SK-N-SH treated with all-trans-retinoic acid at 6 μM for 48 hours (cell line): ENCODE measurements at regions not wholly inside any gene's neighbourhood (a gene's known extent, or its start where the extent isn't known, plus 50 kb on each side); places are given as distances from the start of the nearest gene placed in this dataset.

ENCODE experiments used
- ATAC-seq: fragments of 200-7000 bp; cut with Tn5 transposase; 3 replicates; pipeline ENCODE4 v1.9.1; 2020; ENCODE audit warnings: mild to moderate bottlenecking, moderate library complexity
- ARNTL ChIP-seq: fragments of 450-650 bp; formaldehyde crosslinking; IDR thresholded peaks from 2 replicates; pipeline ENCODE4 v1.5.0; 2020; ENCODE audit warnings: low read depth, mild to moderate bottlenecking, moderate library complexity, borderline replicate concordance
- GLIS3 ChIP-seq: fragments of 250-450 bp; sonication (Bioruptor Pico); IDR thresholded peaks from 2 replicates; pipeline ENCODE4 v1.5.0; 2020; ENCODE audit warnings: mild to moderate bottlenecking, moderate library complexity
- ISL1 ChIP-seq: fragments of 250-450 bp; sonication (Bioruptor Pico); IDR thresholded peaks from 2 replicates; pipeline ENCODE4 v2.1.2; 2022; ENCODE audit warnings: mild to moderate bottlenecking, moderate library complexity
- OSR1 ChIP-seq: fragments of 250-450 bp; sonication (Bioruptor Pico); IDR thresholded peaks from 2 replicates; pipeline ENCODE4 v1.8.0; 2022; ENCODE audit warnings: moderate library complexity, mild to moderate bottlenecking, inconsistent platforms
- PPARA ChIP-seq: fragments of 250-450 bp; sonication (Bioruptor Pico); IDR thresholded peaks from 2 replicates; pipeline ENCODE4 v1.5.0; 2020; ENCODE audit warnings: mild to moderate bottlenecking, borderline replicate concordance
- RARB ChIP-seq: fragments of 250-450 bp; sonication (Bioruptor Pico); IDR thresholded peaks from 2 replicates; pipeline ENCODE4 v1.8.0; 2021; ENCODE audit warnings: mild to moderate bottlenecking, moderate library complexity
- TCF4 ChIP-seq: fragments of 250-450 bp; sonication (Bioruptor Pico); IDR thresholded peaks from 2 replicates; pipeline ENCODE4 v1.8.0; 2021; ENCODE audit warnings: mild to moderate bottlenecking, moderate library complexity, borderline replicate concordance
- TOX ChIP-seq: fragments of 250-450 bp; sonication (Bioruptor Pico); IDR thresholded peaks from 2 replicates; pipeline ENCODE4 v1.8.0; 2021; ENCODE audit warnings: mild to moderate bottlenecking, moderate library complexity, borderline replicate concordance
- ZC3H10 ChIP-seq: fragments of 250-450 bp; sonication (Bioruptor Pico); IDR thresholded peaks from 2 replicates; pipeline ENCODE4 v1.5.1; 2021; ENCODE audit warnings: mild to moderate bottlenecking, moderate library complexity
- ZFP3 ChIP-seq: fragments of 250-450 bp; sonication (Bioruptor Pico); IDR thresholded peaks from 2 replicates; pipeline ENCODE4 v1.5.0; 2020; ENCODE audit warnings: mild to moderate bottlenecking, moderate library complexity
- ZFP30 ChIP-seq: fragments of 450-650 bp; formaldehyde crosslinking; IDR thresholded peaks from 2 replicates; pipeline ENCODE4 v1.5.0; 2022; ENCODE audit warnings: mild to moderate bottlenecking, moderate library complexity
- ZNF565 ChIP-seq: fragments of 450-650 bp; formaldehyde crosslinking; conservative IDR thresholded peaks from 2 replicates; pipeline ENCODE4 v1.5.0; 2020; ENCODE audit warnings: low read depth, mild to moderate bottlenecking, moderate library complexity
- ZNF70 ChIP-seq: fragments of 450-650 bp; formaldehyde crosslinking; IDR thresholded peaks from 2 replicates; pipeline ENCODE4 v1.5.0; 2020; ENCODE audit warnings: mild to moderate bottlenecking, moderate library complexity
- ZNF8 ChIP-seq: fragments of 450-650 bp; formaldehyde crosslinking; IDR thresholded peaks from 2 replicates; pipeline ENCODE4 v1.5.0; 2020; ENCODE audit warnings: mild to moderate bottlenecking, moderate library complexity
- TF ChIP-seq, protein P1 (sequence below): fragments of 250-450 bp; sonication (Bioruptor Pico); IDR thresholded peaks from 2 replicates; pipeline ENCODE4 v1.5.1; 2020; ENCODE audit warnings: low read depth, mild to moderate bottlenecking, moderate library complexity
- TF ChIP-seq, protein P2 (sequence below): fragments of 250-450 bp; sonication (Bioruptor Pico); IDR thresholded peaks from 2 replicates; pipeline ENCODE4 v1.5.0; 2020; ENCODE audit warnings: mild to moderate bottlenecking, moderate library complexity
- TF ChIP-seq, protein P3 (sequence below): fragments of 250-450 bp; sonication (Bioruptor Pico); IDR thresholded peaks from 2 replicates; pipeline ENCODE4 v1.8.0; 2020; ENCODE audit warnings: mild to moderate bottlenecking, moderate library complexity, borderline replicate concordance
- TF ChIP-seq, protein P4 (sequence below): fragments of 250-450 bp; sonication (Bioruptor Pico); IDR thresholded peaks from 2 replicates; pipeline ENCODE4 v1.5.1; 2021; ENCODE audit warnings: mild to moderate bottlenecking, moderate library complexity
- TF ChIP-seq, protein P5 (sequence below): fragments of 250-450 bp; sonication (Bioruptor Pico); IDR thresholded peaks from 2 replicates; pipeline ENCODE4 v1.8.0; 2021; ENCODE audit warnings: low read depth, mild to moderate bottlenecking, moderate library complexity, borderline replicate concordance

DNA sequence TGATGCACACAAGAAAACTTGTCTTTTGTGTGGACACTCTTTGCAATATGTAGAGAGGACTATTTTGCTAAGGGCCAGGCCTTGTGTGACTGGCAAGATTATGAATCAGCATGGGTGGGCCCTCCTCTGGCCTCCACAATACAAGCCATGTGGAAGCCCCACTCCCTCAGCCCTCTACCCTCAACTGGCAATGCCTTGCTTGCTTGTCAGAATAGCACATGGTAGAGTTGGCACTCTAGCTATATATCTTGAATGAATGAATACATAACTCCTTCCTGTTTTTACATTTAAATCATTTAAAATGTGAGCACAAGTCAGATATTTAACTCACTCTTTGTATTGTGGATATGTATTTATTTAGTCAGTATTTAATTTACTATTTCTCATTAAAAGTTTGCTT lies 805.4 kb upstream of the GYPC start (continued):
- TF ChIP-seq ZNF565 = no peak
- TF ChIP-seq ARNTL = no peak
- TF ChIP-seq TCF4 (CRISPR knock-in tag) = no peak
- no peak for TF ChIP-seq ZC3H10 (CRISPR knock-in tag)
- TF ChIP-seq, protein P1, sequence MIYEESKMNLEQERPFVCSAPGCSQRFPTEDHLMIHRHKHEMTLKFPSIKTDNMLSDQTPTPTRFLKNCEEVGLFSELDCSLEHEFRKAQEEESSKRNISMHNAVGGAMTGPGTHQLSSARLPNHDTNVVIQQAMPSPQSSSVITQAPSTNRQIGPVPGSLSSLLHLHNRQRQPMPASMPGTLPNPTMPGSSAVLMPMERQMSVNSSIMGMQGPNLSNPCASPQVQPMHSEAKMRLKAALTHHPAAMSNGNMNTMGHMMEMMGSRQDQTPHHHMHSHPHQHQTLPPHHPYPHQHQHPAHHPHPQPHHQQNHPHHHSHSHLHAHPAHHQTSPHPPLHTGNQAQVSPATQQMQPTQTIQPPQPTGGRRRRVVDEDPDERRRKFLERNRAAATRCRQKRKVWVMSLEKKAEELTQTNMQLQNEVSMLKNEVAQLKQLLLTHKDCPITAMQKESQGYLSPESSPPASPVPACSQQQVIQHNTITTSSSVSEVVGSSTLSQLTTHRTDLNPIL (CRISPR knock-in tag) = no peak

DNA sequence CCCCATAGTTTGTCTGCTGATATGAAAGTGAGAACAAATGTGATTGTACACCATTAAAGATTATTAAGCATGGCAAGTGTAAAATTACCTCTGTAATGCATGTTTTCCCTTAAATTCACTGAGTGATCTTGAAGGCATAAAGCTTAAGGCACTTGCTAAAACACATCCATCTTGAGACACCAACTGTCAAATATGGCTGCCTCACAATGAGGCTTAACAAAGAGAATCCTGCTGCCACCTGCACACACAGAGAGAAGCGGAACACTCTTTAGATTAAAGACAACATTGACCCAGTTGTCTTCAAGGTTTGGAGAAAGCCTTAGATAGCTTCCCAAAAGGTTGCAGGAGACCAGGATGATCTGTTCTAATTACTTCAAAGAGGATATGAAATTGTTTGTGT lies 803.6 kb upstream of the GYPC start:
- TF ChIP-seq PPARA (CRISPR knock-in tag) (no peak), ARNTL (no peak), ZNF565 (no peak), ZC3H10 (CRISPR knock-in tag) (no peak), ZFP30 (CRISPR knock-in tag) (no peak), RARB (no peak), ZNF8 (CRISPR knock-in tag) (no peak), TOX (CRISPR knock-in tag) (no peak), ZNF70 (CRISPR knock-in tag) (no peak), ISL1 (no peak), GLIS3 (no peak), OSR1 (CRISPR knock-in tag) (no peak), TCF4 (CRISPR knock-in tag) (no peak), ZFP3 (CRISPR knock-in tag) (no peak)
- TF ChIP-seq, protein P1 (CRISPR knock-in tag) = no peak
- TF ChIP-seq, protein P2, sequence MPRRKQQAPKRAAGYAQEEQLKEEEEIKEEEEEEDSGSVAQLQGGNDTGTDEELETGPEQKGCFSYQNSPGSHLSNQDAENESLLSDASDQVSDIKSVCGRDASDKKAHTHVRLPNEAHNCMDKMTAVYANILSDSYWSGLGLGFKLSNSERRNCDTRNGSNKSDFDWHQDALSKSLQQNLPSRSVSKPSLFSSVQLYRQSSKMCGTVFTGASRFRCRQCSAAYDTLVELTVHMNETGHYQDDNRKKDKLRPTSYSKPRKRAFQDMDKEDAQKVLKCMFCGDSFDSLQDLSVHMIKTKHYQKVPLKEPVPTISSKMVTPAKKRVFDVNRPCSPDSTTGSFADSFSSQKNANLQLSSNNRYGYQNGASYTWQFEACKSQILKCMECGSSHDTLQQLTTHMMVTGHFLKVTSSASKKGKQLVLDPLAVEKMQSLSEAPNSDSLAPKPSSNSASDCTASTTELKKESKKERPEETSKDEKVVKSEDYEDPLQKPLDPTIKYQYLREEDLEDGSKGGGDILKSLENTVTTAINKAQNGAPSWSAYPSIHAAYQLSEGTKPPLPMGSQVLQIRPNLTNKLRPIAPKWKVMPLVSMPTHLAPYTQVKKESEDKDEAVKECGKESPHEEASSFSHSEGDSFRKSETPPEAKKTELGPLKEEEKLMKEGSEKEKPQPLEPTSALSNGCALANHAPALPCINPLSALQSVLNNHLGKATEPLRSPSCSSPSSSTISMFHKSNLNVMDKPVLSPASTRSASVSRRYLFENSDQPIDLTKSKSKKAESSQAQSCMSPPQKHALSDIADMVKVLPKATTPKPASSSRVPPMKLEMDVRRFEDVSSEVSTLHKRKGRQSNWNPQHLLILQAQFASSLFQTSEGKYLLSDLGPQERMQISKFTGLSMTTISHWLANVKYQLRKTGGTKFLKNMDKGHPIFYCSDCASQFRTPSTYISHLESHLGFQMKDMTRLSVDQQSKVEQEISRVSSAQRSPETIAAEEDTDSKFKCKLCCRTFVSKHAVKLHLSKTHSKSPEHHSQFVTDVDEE (CRISPR knock-in tag) = no peak
- TF ChIP-seq, protein P3, sequence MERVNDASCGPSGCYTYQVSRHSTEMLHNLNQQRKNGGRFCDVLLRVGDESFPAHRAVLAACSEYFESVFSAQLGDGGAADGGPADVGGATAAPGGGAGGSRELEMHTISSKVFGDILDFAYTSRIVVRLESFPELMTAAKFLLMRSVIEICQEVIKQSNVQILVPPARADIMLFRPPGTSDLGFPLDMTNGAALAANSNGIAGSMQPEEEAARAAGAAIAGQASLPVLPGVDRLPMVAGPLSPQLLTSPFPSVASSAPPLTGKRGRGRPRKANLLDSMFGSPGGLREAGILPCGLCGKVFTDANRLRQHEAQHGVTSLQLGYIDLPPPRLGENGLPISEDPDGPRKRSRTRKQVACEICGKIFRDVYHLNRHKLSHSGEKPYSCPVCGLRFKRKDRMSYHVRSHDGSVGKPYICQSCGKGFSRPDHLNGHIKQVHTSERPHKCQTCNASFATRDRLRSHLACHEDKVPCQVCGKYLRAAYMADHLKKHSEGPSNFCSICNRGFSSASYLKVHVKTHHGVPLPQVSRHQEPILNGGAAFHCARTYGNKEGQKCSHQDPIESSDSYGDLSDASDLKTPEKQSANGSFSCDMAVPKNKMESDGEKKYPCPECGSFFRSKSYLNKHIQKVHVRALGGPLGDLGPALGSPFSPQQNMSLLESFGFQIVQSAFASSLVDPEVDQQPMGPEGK (CRISPR knock-in tag) = no peak
- TF ChIP-seq, protein P4, sequence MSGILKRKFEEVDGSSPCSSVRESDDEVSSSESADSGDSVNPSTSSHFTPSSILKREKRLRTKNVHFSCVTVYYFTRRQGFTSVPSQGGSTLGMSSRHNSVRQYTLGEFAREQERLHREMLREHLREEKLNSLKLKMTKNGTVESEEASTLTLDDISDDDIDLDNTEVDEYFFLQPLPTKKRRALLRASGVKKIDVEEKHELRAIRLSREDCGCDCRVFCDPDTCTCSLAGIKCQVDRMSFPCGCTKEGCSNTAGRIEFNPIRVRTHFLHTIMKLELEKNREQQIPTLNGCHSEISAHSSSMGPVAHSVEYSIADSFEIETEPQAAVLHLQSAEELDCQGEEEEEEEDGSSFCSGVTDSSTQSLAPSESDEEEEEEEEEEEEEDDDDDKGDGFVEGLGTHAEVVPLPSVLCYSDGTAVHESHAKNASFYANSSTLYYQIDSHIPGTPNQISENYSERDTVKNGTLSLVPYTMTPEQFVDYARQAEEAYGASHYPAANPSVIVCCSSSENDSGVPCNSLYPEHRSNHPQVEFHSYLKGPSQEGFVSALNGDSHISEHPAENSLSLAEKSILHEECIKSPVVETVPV = no peak
- TF ChIP-seq, protein P5, sequence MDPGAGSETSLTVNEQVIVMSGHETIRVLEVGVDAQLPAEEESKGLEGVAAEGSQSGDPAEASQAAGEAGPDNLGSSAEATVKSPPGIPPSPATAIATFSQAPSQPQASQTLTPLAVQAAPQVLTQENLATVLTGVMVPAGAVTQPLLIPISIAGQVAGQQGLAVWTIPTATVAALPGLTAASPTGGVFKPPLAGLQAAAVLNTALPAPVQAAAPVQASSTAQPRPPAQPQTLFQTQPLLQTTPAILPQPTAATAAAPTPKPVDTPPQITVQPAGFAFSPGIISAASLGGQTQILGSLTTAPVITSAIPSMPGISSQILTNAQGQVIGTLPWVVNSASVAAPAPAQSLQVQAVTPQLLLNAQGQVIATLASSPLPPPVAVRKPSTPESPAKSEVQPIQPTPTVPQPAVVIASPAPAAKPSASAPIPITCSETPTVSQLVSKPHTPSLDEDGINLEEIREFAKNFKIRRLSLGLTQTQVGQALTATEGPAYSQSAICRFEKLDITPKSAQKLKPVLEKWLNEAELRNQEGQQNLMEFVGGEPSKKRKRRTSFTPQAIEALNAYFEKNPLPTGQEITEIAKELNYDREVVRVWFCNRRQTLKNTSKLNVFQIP (CRISPR knock-in tag) = no peak
- no peak for ATAC-seq

DNA sequence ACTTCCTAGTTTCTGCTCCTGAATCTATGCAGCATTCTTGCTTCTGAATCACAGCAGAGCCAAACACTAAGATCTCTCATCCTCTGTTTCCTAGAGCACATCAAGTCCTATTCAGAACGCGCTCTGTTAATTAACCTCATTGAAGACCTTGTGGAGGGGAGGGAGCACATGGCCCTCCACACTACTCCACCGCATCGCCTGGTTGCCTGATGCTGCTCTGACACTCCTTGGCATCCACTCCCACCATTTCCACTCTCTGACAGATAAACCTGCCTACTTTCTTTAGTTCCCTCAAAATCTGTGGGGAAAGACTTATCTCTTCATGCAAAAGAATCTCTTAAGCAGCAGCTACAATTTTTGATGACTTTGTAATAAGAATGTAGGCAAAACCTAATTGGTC lies 802.3 kb upstream of the GYPC start:
- TF ChIP-seq, protein P2 (CRISPR knock-in tag) = no peak
- ATAC-seq = no peak
